ENCODE measurements at regions not wholly inside any gene's neighbourhood (a gene's known extent, or its start where the extent isn't known, plus 50 kb on each side); places are given as distances from the start of the nearest gene placed in this dataset.
"Not testable (repeated sequence)": the region's sequence is repeated elsewhere in the genome, so short reads cannot be mapped to it uniquely, and the experiment has no call there.

DNA sequence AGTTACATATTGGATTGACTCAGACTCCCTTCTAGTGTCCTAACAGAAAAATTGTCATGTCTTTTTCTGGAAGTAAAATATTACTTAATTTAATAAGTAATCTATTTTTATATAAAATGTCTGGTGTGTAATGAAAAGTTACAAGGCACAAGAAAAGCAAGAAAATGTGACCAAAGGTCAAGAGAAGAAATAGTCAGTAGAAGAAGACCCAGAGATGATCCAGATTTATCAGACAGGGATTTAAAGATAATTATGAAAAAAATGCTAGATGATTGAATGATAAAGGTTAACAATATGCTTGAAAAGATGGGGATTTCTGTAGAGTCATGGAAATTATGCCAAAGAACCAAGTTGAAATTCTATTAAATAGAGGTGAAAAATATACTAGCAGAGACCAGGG, 87.8 kb downstream of the SYT15B start:
- H3K36me3 ChIP-seq; DNase-seq (ENCODE audit: low spot score); ATAC-seq (ENCODE audit: insufficient number of reproducible peaks, low FRiP score, low read depth); H3K4me1 ChIP-seq (ENCODE audit: control insufficient read depth in 1 of 2, low read depth in 2 of 2); H3K9me3 ChIP-seq; H3K4me3 ChIP-seq; H3K27me3 ChIP-seq (replicated peaks; ENCODE audit: insufficient read depth); H3K27ac ChIP-seq: not testable (repeated sequence)

GRCh38 chr10:47673128-47673527, 90.3 kb downstream of the SYT15B start:
- H3K9me3 ChIP-seq; H3K4me1 ChIP-seq (ENCODE audit: control insufficient read depth in 1 of 2, low read depth in 2 of 2); ATAC-seq (ENCODE audit: insufficient number of reproducible peaks, low FRiP score, low read depth); H3K4me3 ChIP-seq; H3K27me3 ChIP-seq (replicated peaks; ENCODE audit: insufficient read depth); H3K36me3 ChIP-seq; DNase-seq (ENCODE audit: low spot score); H3K27ac ChIP-seq: not testable (repeated sequence)

GRCh38 chr10:47670857-47671256, 92.5 kb downstream of the SYT15B start:
- not testable (repeated sequence) for H3K36me3 ChIP-seq; H3K9me3 ChIP-seq; ATAC-seq (ENCODE audit: insufficient number of reproducible peaks, low FRiP score, low read depth); DNase-seq (ENCODE audit: low spot score); H3K4me3 ChIP-seq; H3K4me1 ChIP-seq (ENCODE audit: control insufficient read depth in 1 of 2, low read depth in 2 of 2); H3K27me3 ChIP-seq (replicated peaks; ENCODE audit: insufficient read depth); H3K27ac ChIP-seq

GRCh38 chr10:47661955-47662577, 101.3 kb downstream of the SYT15B start:
- not testable (repeated sequence) for H3K9me3 ChIP-seq; H3K36me3 ChIP-seq; H3K27me3 ChIP-seq (replicated peaks; ENCODE audit: insufficient read depth); H3K4me1 ChIP-seq (ENCODE audit: control insufficient read depth in 1 of 2, low read depth in 2 of 2); H3K27ac ChIP-seq; DNase-seq (ENCODE audit: low spot score); H3K4me3 ChIP-seq; ATAC-seq (ENCODE audit: insufficient number of reproducible peaks, low FRiP score, low read depth)

GRCh38 chr10:47656732-47657131, 106.7 kb downstream of the SYT15B start:
- DNase-seq (ENCODE audit: low spot score); H3K4me1 ChIP-seq (ENCODE audit: control insufficient read depth in 1 of 2, low read depth in 2 of 2); H3K9me3 ChIP-seq: not testable (repeated sequence)

GRCh38 chr10:47654161-47654560, 109.2 kb downstream of the SYT15B start:
- ATAC-seq (ENCODE audit: insufficient number of reproducible peaks, low FRiP score, low read depth); H3K27ac ChIP-seq: not testable (repeated sequence)

More at GRCh38 chr10:47656732-47657131, 106.7 kb downstream of the SYT15B start:
- H3K36me3 ChIP-seq; H3K27me3 ChIP-seq (replicated peaks; ENCODE audit: insufficient read depth); ATAC-seq (ENCODE audit: insufficient number of reproducible peaks, low FRiP score, low read depth); H3K27ac ChIP-seq; H3K4me3 ChIP-seq: not testable (repeated sequence)

DNA sequence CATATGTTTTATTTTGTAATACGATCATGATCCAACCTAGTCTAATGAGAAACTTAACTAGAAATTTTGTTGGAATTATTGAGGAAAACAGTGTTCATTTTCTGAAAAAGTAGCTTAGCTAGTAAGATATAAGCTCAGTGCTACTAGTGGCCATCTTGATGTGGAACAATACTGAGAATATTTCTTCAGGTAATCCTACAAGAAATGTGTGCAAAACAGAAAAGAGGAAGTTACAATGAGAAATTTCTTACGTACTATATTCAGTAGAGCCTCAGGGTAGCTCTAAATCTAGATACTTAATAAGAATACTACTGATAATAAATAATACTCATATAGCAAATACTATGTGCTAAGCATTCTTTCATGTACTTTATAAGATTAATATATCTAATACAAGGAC, 114.8 kb downstream of the SYT15B start:
- H3K9me3 ChIP-seq, result not testable (repeated sequence)

More at GRCh38 chr10:47654161-47654560, 109.2 kb downstream of the SYT15B start:
- H3K27me3 ChIP-seq (replicated peaks; ENCODE audit: insufficient read depth); DNase-seq (ENCODE audit: low spot score); H3K4me3 ChIP-seq; H3K9me3 ChIP-seq; H3K36me3 ChIP-seq; H3K4me1 ChIP-seq (ENCODE audit: control insufficient read depth in 1 of 2, low read depth in 2 of 2): not testable (repeated sequence)

GRCh38 chr10:47647523-47648101, 115.8 kb downstream of the SYT15B start:
- not testable (repeated sequence) for H3K4me1 ChIP-seq (ENCODE audit: control insufficient read depth in 1 of 2, low read depth in 2 of 2); ATAC-seq (ENCODE audit: insufficient number of reproducible peaks, low FRiP score, low read depth); H3K4me3 ChIP-seq; H3K27ac ChIP-seq; H3K9me3 ChIP-seq; DNase-seq (ENCODE audit: low spot score); H3K36me3 ChIP-seq; H3K27me3 ChIP-seq (replicated peaks; ENCODE audit: insufficient read depth)

More for the DNA sequence above, 114.8 kb downstream of the SYT15B start:
- ATAC-seq (ENCODE audit: insufficient number of reproducible peaks, low FRiP score, low read depth); H3K36me3 ChIP-seq; H3K27me3 ChIP-seq (replicated peaks; ENCODE audit: insufficient read depth); H3K4me3 ChIP-seq; H3K27ac ChIP-seq; DNase-seq (ENCODE audit: low spot score); H3K4me1 ChIP-seq (ENCODE audit: control insufficient read depth in 1 of 2, low read depth in 2 of 2): not testable (repeated sequence)

DNA sequence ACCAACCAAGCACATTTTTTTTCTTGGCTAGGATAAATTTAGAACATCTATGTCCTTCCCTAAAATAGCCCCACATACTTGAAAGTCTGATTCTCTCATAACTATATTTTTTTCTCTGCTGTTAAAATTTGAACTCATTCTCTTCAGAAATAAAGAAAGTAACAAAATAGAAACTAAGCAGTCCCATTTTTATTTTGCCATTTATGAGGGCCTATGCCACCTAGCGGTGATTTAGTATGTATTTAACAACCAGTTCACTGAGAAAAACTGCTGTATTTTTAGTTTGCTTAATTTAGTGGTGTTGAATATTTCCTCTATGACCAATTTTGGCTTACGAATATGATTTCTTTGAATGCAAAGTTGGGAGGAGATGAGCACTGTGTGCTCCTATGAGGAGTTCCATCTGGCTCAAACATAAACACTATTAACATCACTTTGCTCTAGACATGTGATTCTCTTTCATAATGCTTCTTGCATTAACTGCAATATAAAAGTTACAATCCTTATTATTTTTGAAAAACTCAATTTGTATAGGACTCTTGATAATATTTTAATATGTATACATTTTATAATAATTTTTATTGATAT, 116.6 kb downstream of the SYT15B start:
- peak; percentile 37 for TF ChIP-seq CTCF (IDR thresholded peaks at IDR 0.05)
- ATAC-seq (ENCODE audit: insufficient number of reproducible peaks, low FRiP score, low read depth), result peak; percentile 82
- not testable (repeated sequence) for H3K36me3 ChIP-seq; H3K27ac ChIP-seq; H3K27me3 ChIP-seq (replicated peaks; ENCODE audit: insufficient read depth); H3K9me3 ChIP-seq; H3K4me1 ChIP-seq (ENCODE audit: control insufficient read depth in 1 of 2, low read depth in 2 of 2); H3K4me3 ChIP-seq; DNase-seq (ENCODE audit: low spot score)

DNA sequence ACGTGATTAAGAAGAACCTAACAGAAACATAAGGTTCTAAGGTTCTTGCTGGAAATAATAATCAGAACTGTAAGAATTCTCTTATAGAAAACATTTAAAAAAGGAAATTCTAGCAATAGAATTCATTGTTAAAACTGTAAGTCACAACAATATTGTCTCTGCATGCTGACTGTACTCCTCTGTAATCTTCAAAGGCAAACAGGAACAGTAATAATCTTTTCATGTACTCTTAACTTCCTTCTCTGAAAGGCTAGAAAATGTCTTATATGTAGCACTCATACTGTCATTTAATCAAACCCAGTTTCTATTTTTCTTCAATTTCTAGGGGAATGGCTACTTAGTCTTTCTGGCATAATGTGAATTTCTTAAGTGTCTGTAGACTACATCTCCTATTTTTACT, 103.5 kb upstream of the AGAP9 start:
- H3K27me3 ChIP-seq (replicated peaks; ENCODE audit: insufficient read depth); H3K27ac ChIP-seq; DNase-seq (ENCODE audit: low spot score); H3K4me3 ChIP-seq; H3K9me3 ChIP-seq; H3K4me1 ChIP-seq (ENCODE audit: control insufficient read depth in 1 of 2, low read depth in 2 of 2); ATAC-seq (ENCODE audit: insufficient number of reproducible peaks, low FRiP score, low read depth); H3K36me3 ChIP-seq: not testable (repeated sequence)

DNA sequence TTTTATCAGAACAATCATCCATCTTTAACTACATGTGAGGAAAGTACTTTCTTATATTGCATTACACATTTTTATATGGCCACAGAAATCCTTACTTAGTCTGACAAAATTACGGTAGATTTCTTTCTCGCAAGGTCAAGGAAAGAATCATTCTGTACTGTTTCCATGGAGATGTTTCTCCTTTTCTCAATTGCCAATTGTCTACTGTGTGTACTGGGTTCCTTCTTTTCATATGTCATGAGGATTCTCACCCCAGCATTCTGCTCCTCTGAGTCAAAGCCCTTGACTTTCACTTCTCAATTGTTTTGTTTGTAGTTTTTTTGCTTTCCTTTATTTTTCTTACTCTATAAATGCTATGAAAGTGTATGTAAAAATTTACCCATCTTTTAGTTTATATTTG, 99.3 kb upstream of the AGAP9 start:
- H3K36me3 ChIP-seq; H3K4me1 ChIP-seq (ENCODE audit: control insufficient read depth in 1 of 2, low read depth in 2 of 2); H3K27me3 ChIP-seq (replicated peaks; ENCODE audit: insufficient read depth); H3K9me3 ChIP-seq; H3K4me3 ChIP-seq; DNase-seq (ENCODE audit: low spot score); ATAC-seq (ENCODE audit: insufficient number of reproducible peaks, low FRiP score, low read depth); H3K27ac ChIP-seq: not testable (repeated sequence)

Measured in thoracic aorta (tissue), 2 donors.